ENCODE measurements at regions not wholly inside any gene's neighbourhood (a gene's known extent, or its start where the extent isn't known, plus 50 kb on each side); places are given as distances from the start of the nearest gene placed in this dataset.
A peak's percentile ranks its signal among the peaks of the same experiment; 100 is the strongest.

DNA sequence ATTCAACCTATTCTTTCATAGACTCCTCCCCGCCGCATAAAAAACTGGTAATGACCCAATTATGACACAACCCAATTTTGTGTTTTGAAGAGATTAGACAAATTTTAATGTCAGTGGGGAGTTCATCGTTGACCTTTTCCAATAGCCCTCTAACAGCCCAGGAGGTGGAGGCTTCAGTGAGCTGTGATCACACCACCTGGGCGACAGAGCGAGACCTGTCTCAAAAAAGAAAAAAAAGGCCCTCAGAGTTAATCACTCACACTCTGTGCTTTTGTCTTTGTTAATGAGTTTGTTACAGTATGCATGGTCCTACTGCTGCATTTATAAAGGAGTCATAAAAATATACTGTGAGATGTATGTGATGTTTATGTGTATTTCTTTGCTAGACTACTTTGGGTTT, 510.6 kb downstream of the CPS1 start:
- H3K36me3 Mint-ChIP-seq, result no peaks in the 10 kb centered on the region
- ChIA-PET POLR2A (ENCODE audit: partially characterized antibody) (no interaction called here), CTCF (ENCODE audit: partially characterized antibody) (no interaction called here)
- H3K4me3 ChIP-seq (ENCODE audit: low read length in 2 of 2), result no peak overlapping the region
- no peaks in the 10 kb centered on the region for H3K4me1 Mint-ChIP-seq
- no peak overlapping the region for H3K27ac ChIP-seq (ENCODE audit: low read depth, low read length)
- no peak overlapping the region for H3K27ac Mint-ChIP-seq
- H3K27me3 Mint-ChIP-seq, result no peaks in the 10 kb centered on the region
- peaks cover 0 to 4% (median 0%) of the 10 kb centered on the region in 8 donors for H3K9me3 Mint-ChIP-seq
- intact Hi-C loops (cut with micrococcal nuclease), result no loop called here
- H3K36me3 ChIP-seq (ENCODE audit: insufficient read depth, low read length), result no peaks in the 10 kb centered on the region
- no peaks in the 10 kb centered on the region for H3K4me1 ChIP-seq (ENCODE audit: insufficient read depth, low read length)
- no peaks in the 10 kb centered on the region for H3K27me3 ChIP-seq (ENCODE audit: insufficient read depth, low read length)
- no peaks in the 10 kb centered on the region for H3K9me3 ChIP-seq (ENCODE audit: control insufficient read depth in 1 of 2, low read length in 2 of 2)
- DNase-seq, result no peak
- H3K4me3 Mint-ChIP-seq, result peak overlapping the region in 1 of 8 donors; percentile 12

DNA sequence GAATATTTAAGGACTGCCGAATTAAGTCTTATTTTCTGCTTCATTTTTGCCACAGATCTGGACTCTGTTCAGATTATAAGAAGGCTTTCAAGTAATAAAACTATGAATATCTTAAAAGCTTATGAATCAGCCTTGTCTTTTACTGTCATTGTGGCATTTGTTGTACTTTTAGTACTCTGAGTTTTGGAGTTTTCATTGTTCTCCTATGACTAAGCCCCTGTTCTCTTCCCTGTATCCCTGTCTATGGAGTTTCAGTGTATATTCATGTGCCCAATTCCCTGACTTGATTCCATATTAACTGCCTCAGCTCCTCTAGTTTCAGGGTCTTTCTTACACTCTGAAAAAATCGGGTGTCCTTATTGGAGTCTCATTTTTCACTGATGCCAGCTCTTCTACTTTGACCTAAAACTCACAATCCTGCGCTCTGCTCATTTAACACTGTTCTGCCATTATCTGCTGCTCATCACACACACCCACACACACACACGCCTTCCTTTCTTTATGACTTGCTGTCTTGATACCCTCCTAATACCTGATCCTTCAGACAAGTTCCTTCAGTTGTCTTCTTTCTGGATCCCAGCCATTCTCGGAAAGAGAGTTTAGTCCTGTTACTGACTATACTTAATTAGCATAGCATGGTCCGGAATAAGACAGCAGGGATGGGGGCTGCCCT, 511.8 kb downstream of the CPS1 start:
- no peak overlapping the region for H3K4me3 ChIP-seq (ENCODE audit: low read length in 2 of 2)
- Mint-ChIP-seq H3K9me3 (peaks cover 0 to 4% (median 0%) of the 10 kb centered on the region in 8 donors), H3K4me1 (no peaks in the 10 kb centered on the region), H3K36me3 (no peaks in the 10 kb centered on the region), H3K27me3 (no peaks in the 10 kb centered on the region), H3K27ac (no peak overlapping the region), H3K4me3 (no peak overlapping the region)
- ChIA-PET CTCF (ENCODE audit: partially characterized antibody) (no interaction called here), POLR2A (ENCODE audit: partially characterized antibody) (no interaction called here)
- no peaks in the 10 kb centered on the region for H3K36me3 ChIP-seq (ENCODE audit: insufficient read depth, low read length)
- intact Hi-C loops (cut with micrococcal nuclease), result no loop called here
- DNase-seq, result no peak
- H3K9me3 ChIP-seq (ENCODE audit: control insufficient read depth in 1 of 2, low read length in 2 of 2), result no peaks in the 10 kb centered on the region
- H3K27ac ChIP-seq (ENCODE audit: low read depth, low read length), result no peak overlapping the region
- no peaks in the 10 kb centered on the region for H3K4me1 ChIP-seq (ENCODE audit: insufficient read depth, low read length)
- no peaks in the 10 kb centered on the region for H3K27me3 ChIP-seq (ENCODE audit: insufficient read depth, low read length)

DNA sequence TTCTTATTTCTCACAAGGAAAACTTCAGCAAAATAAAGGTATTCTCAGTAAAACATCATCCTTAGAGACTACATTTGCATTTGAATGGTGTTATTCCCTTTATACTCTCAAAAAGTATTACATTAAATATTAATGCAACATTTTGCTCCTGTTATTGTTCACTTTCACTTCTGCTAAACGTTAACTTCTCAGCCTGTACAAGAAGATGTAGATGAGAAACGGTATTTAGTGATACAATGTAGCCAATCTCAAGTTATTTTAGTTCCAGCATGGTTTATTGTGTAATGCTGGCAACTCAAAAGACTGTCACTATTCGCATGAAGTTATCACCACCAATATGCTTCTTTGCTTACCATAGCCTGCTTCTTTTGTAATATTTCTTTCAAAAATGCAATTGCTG, 514.1 kb downstream of the CPS1 start:
- peaks cover 0 to 4% (median 0%) of the 10 kb centered on the region in 8 donors for H3K9me3 Mint-ChIP-seq

DNA sequence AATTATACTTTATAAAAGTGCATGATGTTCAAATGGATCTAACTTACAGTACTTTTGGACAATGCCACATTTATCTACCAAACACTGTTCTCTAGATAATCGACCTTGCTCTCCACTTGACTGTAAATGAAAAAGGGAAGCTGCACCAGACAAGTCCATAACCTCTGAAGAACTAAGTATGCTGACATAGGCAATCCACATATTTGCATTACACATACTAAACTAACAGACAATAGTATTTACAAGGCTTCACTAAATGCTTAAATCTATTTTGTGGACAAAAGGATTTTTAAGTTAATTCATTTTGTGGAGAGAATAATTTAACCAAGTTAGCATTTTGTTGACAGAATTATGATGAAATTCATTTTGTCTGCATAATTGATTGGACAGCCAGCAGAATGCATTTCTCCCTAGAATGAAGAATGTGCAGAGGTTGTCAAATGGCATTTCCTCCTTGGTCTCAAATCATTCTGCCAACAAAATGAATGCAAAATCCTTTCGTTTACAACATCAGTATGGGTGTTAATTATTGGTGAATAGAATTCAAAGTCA, 520.9 kb downstream of the CPS1 start:
- Mint-ChIP-seq H3K9me3 (peaks cover 0 to 3% (median 0%) of the 10 kb centered on the region in 8 donors), H3K36me3 (no peaks in the 10 kb centered on the region), H3K4me3 (no peak overlapping the region), H3K27me3 (no peaks in the 10 kb centered on the region), H3K27ac (no peak overlapping the region), H3K4me1 (no peaks in the 10 kb centered on the region)
- POLR2A ChIA-PET (ENCODE audit: partially characterized antibody), result no interaction called here
- H3K4me3 ChIP-seq (ENCODE audit: low read length in 2 of 2), result no peak overlapping the region
- no peak for DNase-seq
- no peaks in the 10 kb centered on the region for H3K27me3 ChIP-seq (ENCODE audit: insufficient read depth, low read length)
- CTCF ChIA-PET (ENCODE audit: partially characterized antibody), result no interaction called here
- H3K36me3 ChIP-seq (ENCODE audit: insufficient read depth, low read length), result no peaks in the 10 kb centered on the region
- no peak overlapping the region for H3K27ac ChIP-seq (ENCODE audit: low read depth, low read length)
- no peaks in the 10 kb centered on the region for H3K9me3 ChIP-seq (ENCODE audit: control insufficient read depth in 1 of 2, low read length in 2 of 2)
- no peaks in the 10 kb centered on the region for H3K4me1 ChIP-seq (ENCODE audit: insufficient read depth, low read length)
- intact Hi-C loops (cut with micrococcal nuclease), result no loop called here

More for the DNA sequence above, 514.1 kb downstream of the CPS1 start:
- H3K4me3 Mint-ChIP-seq, result no peak overlapping the region
- Histone ChIP-seq H3K27me3 (ENCODE audit: insufficient read depth, low read length) (no peaks in the 10 kb centered on the region), H3K4me3 (ENCODE audit: low read length in 2 of 2) (no peak overlapping the region), H3K27ac (ENCODE audit: low read depth, low read length) (no peak overlapping the region), H3K4me1 (ENCODE audit: insufficient read depth, low read length) (no peaks in the 10 kb centered on the region), H3K36me3 (ENCODE audit: insufficient read depth, low read length) (no peaks in the 10 kb centered on the region), H3K9me3 (ENCODE audit: control insufficient read depth in 1 of 2, low read length in 2 of 2) (no peaks in the 10 kb centered on the region)
- no peak overlapping the region for H3K27ac Mint-ChIP-seq
- no peaks in the 10 kb centered on the region for H3K4me1 Mint-ChIP-seq
- no peak for DNase-seq
- ChIA-PET POLR2A (ENCODE audit: partially characterized antibody) (no interaction called here), CTCF (ENCODE audit: partially characterized antibody) (no interaction called here)
- no peaks in the 10 kb centered on the region for H3K27me3 Mint-ChIP-seq
- intact Hi-C loops (cut with micrococcal nuclease), result no loop called here
- H3K36me3 Mint-ChIP-seq, result no peaks in the 10 kb centered on the region

DNA sequence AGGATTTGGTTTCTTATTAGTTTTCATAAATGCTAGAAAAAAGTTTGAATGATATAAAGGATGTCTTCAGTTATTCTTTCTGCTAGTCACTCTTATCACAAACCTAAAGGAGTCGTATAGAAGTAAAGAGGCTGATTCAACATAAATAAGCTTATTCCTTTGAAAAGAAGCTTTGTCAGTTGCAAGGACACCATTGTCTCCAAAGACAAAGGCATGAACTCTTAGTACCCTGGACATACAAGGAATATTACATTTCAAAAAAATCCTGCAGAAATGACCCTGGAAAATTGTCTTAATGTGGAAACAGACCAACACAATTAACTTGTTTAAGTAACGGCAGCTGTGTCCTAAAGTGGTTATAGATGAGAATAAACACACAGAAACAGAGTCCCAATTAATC, 528.0 kb downstream of the CPS1 start:
- Mint-ChIP-seq H3K9me3 (peaks cover 0 to 3% (median under 1%) of the 10 kb centered on the region in 8 donors), H3K27ac (no peak overlapping the region), H3K4me1 (no peaks in the 10 kb centered on the region), H3K4me3 (no peak overlapping the region), H3K36me3 (no peaks in the 10 kb centered on the region), H3K27me3 (no peaks in the 10 kb centered on the region)
- intact Hi-C loops (cut with micrococcal nuclease), result no loop called here
- H3K9me3 ChIP-seq (ENCODE audit: control insufficient read depth in 1 of 2, low read length in 2 of 2), result no peaks in the 10 kb centered on the region
- ChIA-PET POLR2A (ENCODE audit: partially characterized antibody) (no interaction called here), CTCF (ENCODE audit: partially characterized antibody) (no interaction called here)
- no peaks in the 10 kb centered on the region for H3K36me3 ChIP-seq (ENCODE audit: insufficient read depth, low read length)
- DNase-seq, result no peak
- no peak overlapping the region for H3K27ac ChIP-seq (ENCODE audit: low read depth, low read length)
- H3K27me3 ChIP-seq (ENCODE audit: insufficient read depth, low read length), result no peaks in the 10 kb centered on the region
- no peak overlapping the region for H3K4me3 ChIP-seq (ENCODE audit: low read length in 2 of 2)
- no peaks in the 10 kb centered on the region for H3K4me1 ChIP-seq (ENCODE audit: insufficient read depth, low read length)

DNA sequence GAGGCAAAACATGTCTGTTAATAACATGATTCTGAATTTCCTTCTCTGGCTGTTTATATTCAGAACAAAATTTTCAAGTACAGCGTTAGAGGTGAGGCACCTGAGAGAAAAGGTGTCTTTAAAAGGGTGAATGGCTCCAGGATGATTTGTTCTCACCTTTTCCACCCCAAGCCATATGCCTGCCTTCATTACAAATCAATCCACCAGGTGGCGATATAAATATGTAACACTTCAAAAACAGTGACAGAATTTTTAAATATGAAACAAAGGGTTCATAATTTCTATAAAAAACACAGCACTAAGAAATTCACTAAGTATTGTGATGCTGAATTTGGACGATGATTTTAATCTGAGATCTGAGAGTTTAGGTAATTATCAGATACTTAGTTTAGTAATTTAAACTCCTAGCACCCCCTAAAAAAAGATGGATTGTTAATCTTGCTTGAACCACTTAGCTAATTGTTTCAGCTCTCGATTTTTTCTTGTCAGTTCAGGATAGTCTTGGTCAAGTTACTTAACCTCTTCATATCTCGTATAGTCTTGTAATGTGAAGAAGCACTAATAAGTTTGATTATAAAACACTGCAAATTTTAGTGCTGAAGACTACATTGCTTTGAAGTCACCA, 528.8 kb downstream of the CPS1 start:
- no peak overlapping the region for H3K4me3 Mint-ChIP-seq
- DNase-seq, result peak in 1 of 5 donors; percentile 3
- no peaks in the 10 kb centered on the region for H3K4me1 Mint-ChIP-seq

DNA sequence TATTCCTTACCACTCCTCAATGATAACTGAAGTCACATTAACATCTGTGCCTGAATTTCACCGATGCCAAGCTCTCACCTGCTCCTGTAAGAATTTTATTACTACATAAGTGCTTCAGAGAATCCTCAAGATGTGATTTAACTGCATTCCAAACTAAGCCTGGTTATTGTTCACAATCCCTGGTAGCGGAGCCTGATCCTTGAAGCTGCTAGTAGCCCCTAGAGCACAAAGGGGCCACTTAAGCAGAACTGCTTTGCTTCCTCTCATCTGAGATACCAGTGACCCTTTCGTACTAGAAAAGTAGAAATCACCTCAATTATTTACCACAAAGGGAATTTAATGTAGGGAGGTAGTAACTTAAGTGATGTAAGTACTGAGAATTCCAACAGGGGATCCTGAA, 529.6 kb downstream of the CPS1 start:
- peaks cover 0 to 2% of the 10 kb centered on the region in 2 donors for H3K27me3 Mint-ChIP-seq

More for the DNA sequence above, 528.8 kb downstream of the CPS1 start:
- Histone ChIP-seq H3K27me3 (ENCODE audit: insufficient read depth, low read length) (no peaks in the 10 kb centered on the region), H3K4me1 (ENCODE audit: insufficient read depth, low read length) (no peaks in the 10 kb centered on the region), H3K27ac (ENCODE audit: low read depth, low read length) (no peak overlapping the region), H3K9me3 (ENCODE audit: control insufficient read depth in 1 of 2, low read length in 2 of 2) (no peaks in the 10 kb centered on the region), H3K36me3 (ENCODE audit: insufficient read depth, low read length) (no peaks in the 10 kb centered on the region), H3K4me3 (ENCODE audit: low read length in 2 of 2) (no peak overlapping the region)
- Mint-ChIP-seq H3K9me3 (peaks cover 0 to 3% (median under 1%) of the 10 kb centered on the region in 8 donors), H3K27me3 (no peaks in the 10 kb centered on the region), H3K36me3 (no peaks in the 10 kb centered on the region), H3K27ac (no peak overlapping the region)
- intact Hi-C loops (cut with micrococcal nuclease), result loop anchor here (5.0 kb wide), 1 partner anchor 1482 kb away; no protein-coding TSS in a partner anchor
- ChIA-PET POLR2A (ENCODE audit: partially characterized antibody) (no interaction called here), CTCF (ENCODE audit: partially characterized antibody) (no interaction called here)

More for the DNA sequence above, 529.6 kb downstream of the CPS1 start:
- no peak overlapping the region for H3K27ac ChIP-seq (ENCODE audit: low read depth, low read length)
- no peaks in the 10 kb centered on the region for H3K27me3 ChIP-seq (ENCODE audit: insufficient read depth, low read length)
- CTCF ChIA-PET (ENCODE audit: partially characterized antibody), result no interaction called here
- Mint-ChIP-seq H3K27ac (no peak overlapping the region), H3K9me3 (peaks cover 0 to 3% (median 0%) of the 10 kb centered on the region in 8 donors), H3K4me3 (no peak overlapping the region), H3K36me3 (no peaks in the 10 kb centered on the region), H3K4me1 (no peaks in the 10 kb centered on the region)
- H3K4me1 ChIP-seq (ENCODE audit: insufficient read depth, low read length), result no peaks in the 10 kb centered on the region
- no peak overlapping the region for H3K4me3 ChIP-seq (ENCODE audit: low read length in 2 of 2)
- H3K9me3 ChIP-seq (ENCODE audit: control insufficient read depth in 1 of 2, low read length in 2 of 2), result no peaks in the 10 kb centered on the region
- no peak for DNase-seq
- POLR2A ChIA-PET (ENCODE audit: partially characterized antibody), result no interaction called here
- H3K36me3 ChIP-seq (ENCODE audit: insufficient read depth, low read length), result no peaks in the 10 kb centered on the region
- intact Hi-C loops (cut with micrococcal nuclease), result loop anchor here (5.0 kb wide), 1 partner anchor 1481 kb away; no protein-coding TSS in a partner anchor

All from CD4-positive, alpha-beta memory T cell (primary cell).